ENCODE measurements at regions not wholly inside any gene's neighbourhood (a gene's known extent, or its start where the extent isn't known, plus 50 kb on each side); places are given as distances from the start of the nearest gene placed in this dataset.
"Not testable (repeated sequence)": the region's sequence is repeated elsewhere in the genome, so short reads cannot be mapped to it uniquely, and the experiment has no call there.

- no peak overlapping the region for H3K9ac ChIP-seq (ENCODE audit: insufficient read length, low read depth)
- no peaks in the 10 kb centered on the region for H3K4me1 ChIP-seq (ENCODE audit: insufficient read depth, insufficient read length)
- H3K4me3 ChIP-seq (ENCODE audit: insufficient read length, low read depth), result no peak overlapping the region
- H3K27me3 ChIP-seq (ENCODE audit: insufficient read depth, insufficient read length), result no peaks in the 10 kb centered on the region
- H3K9me3 ChIP-seq (ENCODE audit: insufficient read depth, low read length), result no peaks in the 10 kb centered on the region
- no peak for DNase-seq (ENCODE audit: low read depth, low spot score)
- no peaks in the 10 kb centered on the region for H3K36me3 ChIP-seq (ENCODE audit: insufficient read depth, insufficient read length, low read length)
- TF ChIP-seq YY1 (IDR thresholded peaks at IDR 0.05; ENCODE audit: insufficient read depth, insufficient read length), result no peak
- TF ChIP-seq SUZ12 (IDR thresholded peaks at IDR 0.05; ENCODE audit: extremely low read depth, insufficient read depth, insufficient read length), result no peak
- no peak for TF ChIP-seq ZNF274 (IDR thresholded peaks at IDR 0.05; ENCODE audit: low read depth, low read length)
These were observed 101.4 kb downstream of the NDFIP1 start for GRCh38 chr5:142210011-142210410.

GRCh38 chr5:142208777-142209312 lies 100.3 kb downstream of the NDFIP1 start:
- Histone ChIP-seq H3K27me3 (ENCODE audit: insufficient read depth, insufficient read length) (no peaks in the 10 kb centered on the region), H3K9me3 (ENCODE audit: insufficient read depth, low read length) (no peaks in the 10 kb centered on the region), H3K4me3 (ENCODE audit: insufficient read length, low read depth) (no peak overlapping the region), H3K4me1 (ENCODE audit: insufficient read depth, insufficient read length) (no peaks in the 10 kb centered on the region), H3K36me3 (ENCODE audit: insufficient read depth, insufficient read length, low read length) (no peaks in the 10 kb centered on the region), H3K9ac (ENCODE audit: insufficient read length, low read depth) (no peak overlapping the region)
- TF ChIP-seq SUZ12 (IDR thresholded peaks at IDR 0.05; ENCODE audit: extremely low read depth, insufficient read depth, insufficient read length), result no peak
- no peak for TF ChIP-seq ZNF274 (IDR thresholded peaks at IDR 0.05; ENCODE audit: low read depth, low read length)
- no peak for TF ChIP-seq YY1 (IDR thresholded peaks at IDR 0.05; ENCODE audit: insufficient read depth, insufficient read length)
- DNase-seq (ENCODE audit: low read depth, low spot score), result no peak

- H3K27me3 ChIP-seq (ENCODE audit: insufficient read depth, insufficient read length); H3K9ac ChIP-seq (ENCODE audit: insufficient read length, low read depth); H3K4me3 ChIP-seq (ENCODE audit: insufficient read length, low read depth); H3K4me1 ChIP-seq (ENCODE audit: insufficient read depth, insufficient read length); DNase-seq (ENCODE audit: low read depth, low spot score); H3K36me3 ChIP-seq (ENCODE audit: insufficient read depth, insufficient read length, low read length); H3K9me3 ChIP-seq (ENCODE audit: insufficient read depth, low read length): not testable (repeated sequence)
These were observed 99.7 kb downstream of the NDFIP1 start for GRCh38 chr5:142208244-142208643.

- no peaks in the 10 kb centered on the region for H3K27me3 ChIP-seq (ENCODE audit: insufficient read depth, insufficient read length)
- H3K9me3 ChIP-seq (ENCODE audit: insufficient read depth, low read length), result no peaks in the 10 kb centered on the region
- H3K9ac ChIP-seq (ENCODE audit: insufficient read length, low read depth), result no peak overlapping the region
- TF ChIP-seq SUZ12 (IDR thresholded peaks at IDR 0.05; ENCODE audit: extremely low read depth, insufficient read depth, insufficient read length), result no peak
- TF ChIP-seq ZNF274 (IDR thresholded peaks at IDR 0.05; ENCODE audit: low read depth, low read length), result no peak
- no peak for TF ChIP-seq YY1 (IDR thresholded peaks at IDR 0.05; ENCODE audit: insufficient read depth, insufficient read length)
- no peaks in the 10 kb centered on the region for H3K36me3 ChIP-seq (ENCODE audit: insufficient read depth, insufficient read length, low read length)
- no peaks in the 10 kb centered on the region for H3K4me1 ChIP-seq (ENCODE audit: insufficient read depth, insufficient read length)
- no peak for DNase-seq (ENCODE audit: low read depth, low spot score)
- H3K4me3 ChIP-seq (ENCODE audit: insufficient read length, low read depth), result no peak overlapping the region
These were observed 98.2 kb downstream of the NDFIP1 start for GRCh38 chr5:142206801-142207200.

GRCh38 chr5:142204219-142204618 lies 95.6 kb downstream of the NDFIP1 start:
- H3K9me3 ChIP-seq (ENCODE audit: insufficient read depth, low read length), result no peaks in the 10 kb centered on the region
- no peak for TF ChIP-seq YY1 (IDR thresholded peaks at IDR 0.05; ENCODE audit: insufficient read depth, insufficient read length)
- no peak for TF ChIP-seq SUZ12 (IDR thresholded peaks at IDR 0.05; ENCODE audit: extremely low read depth, insufficient read depth, insufficient read length)
- no peak for TF ChIP-seq ZNF274 (IDR thresholded peaks at IDR 0.05; ENCODE audit: low read depth, low read length)
- no peaks in the 10 kb centered on the region for H3K4me1 ChIP-seq (ENCODE audit: insufficient read depth, insufficient read length)
- no peaks in the 10 kb centered on the region for H3K36me3 ChIP-seq (ENCODE audit: insufficient read depth, insufficient read length, low read length)
- no peaks in the 10 kb centered on the region for H3K27me3 ChIP-seq (ENCODE audit: insufficient read depth, insufficient read length)
- DNase-seq (ENCODE audit: low read depth, low spot score), result no peak
- H3K4me3 ChIP-seq (ENCODE audit: insufficient read length, low read depth), result no peak overlapping the region
- H3K9ac ChIP-seq (ENCODE audit: insufficient read length, low read depth), result no peak overlapping the region
